ENCODE measurements at regions not wholly inside any gene's neighbourhood (a gene's known extent, or its start where the extent isn't known, plus 50 kb on each side); places are given as distances from the start of the nearest gene placed in this dataset.

- no peaks in the 10 kb centered on the region for H3K9me3 ChIP-seq
- intact Hi-C loops (cut with DNase I; ENCODE audit: low total_unique reads): no loop called here
- H3K4me1 ChIP-seq: no peaks in the 10 kb centered on the region
- no peak overlapping the region for H3K4me3 ChIP-seq
- no peak for DNase-seq
- peaks cover 0 to 57% (median 0%) of the 10 kb centered on the region in 7 donors for H3K27me3 ChIP-seq (replicated peaks in 1 of 7)
- no peak overlapping the region for H3K27ac ChIP-seq
- no peaks in the 10 kb centered on the region for H3K36me3 ChIP-seq
- WGBS, 5 donors: 7 to 25% (median 22%) methylated on average over 1 of the region's 1 CpG
- TF ChIP-seq CTCF (IDR thresholded peaks at IDR 0.05 in 8 of 11, conservative IDR thresholded peaks at IDR 0.05 in 3 of 11): no peak
Observed at GRCh38 chr1:17958704-17959103, 148.9 kb upstream of the IGSF21 start.

DNA sequence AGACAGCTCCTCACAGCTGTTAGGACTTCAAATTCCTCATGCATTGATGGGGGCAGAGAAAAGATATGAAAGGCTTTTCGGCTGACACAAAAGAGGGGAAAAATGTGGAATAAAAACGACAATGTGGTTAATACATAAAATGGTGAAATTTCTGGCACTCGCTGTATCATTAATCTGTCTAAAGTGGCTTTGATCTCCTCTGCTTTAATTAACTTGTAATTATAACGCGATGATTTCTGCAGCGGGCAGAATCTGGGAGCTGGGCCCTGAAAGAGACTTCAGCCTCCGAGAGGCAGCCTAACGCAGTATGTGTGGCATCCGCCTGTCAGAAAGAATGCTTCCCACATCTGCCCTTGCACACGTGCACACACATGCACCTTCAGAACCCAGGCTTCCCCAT lies 144.1 kb upstream of the IGSF21 start:
- H3K36me3 ChIP-seq: no peaks in the 10 kb centered on the region
- TF ChIP-seq CTCF (IDR thresholded peaks at IDR 0.05 in 8 of 11, conservative IDR thresholded peaks at IDR 0.05 in 3 of 11) (no peak), POLR2AphosphoS5 (IDR thresholded peaks at IDR 0.05) (no peak), POLR2A (IDR thresholded peaks at IDR 0.05) (no peak)
- no peaks in the 10 kb centered on the region for H3K4me1 ChIP-seq
- DNase-seq: no peak
- H3K4me3 ChIP-seq: no peak overlapping the region
- peaks cover 0 to 34% (median 0%) of the 10 kb centered on the region in 7 donors for H3K27me3 ChIP-seq (replicated peaks in 1 of 7)
- H3K27ac ChIP-seq: no peak overlapping the region
- intact Hi-C loops (cut with DNase I; ENCODE audit: low total_unique reads): no loop called here
- WGBS, 5 donors: 72 to 85% (median 82%) methylated on average over 10 of the region's 10 CpGs
- H3K9me3 ChIP-seq: no peaks in the 10 kb centered on the region

- intact Hi-C loops (cut with DNase I; ENCODE audit: low total_unique reads): no loop called here
- Histone ChIP-seq H3K4me3 (no peak overlapping the region), H3K27ac (no peak overlapping the region), H3K36me3 (no peaks in the 10 kb centered on the region), H3K4me1 (no peaks in the 10 kb centered on the region), H3K9me3 (no peaks in the 10 kb centered on the region), H3K27me3 (replicated peaks in 1 of 7) (peaks cover 0 to 35% (median 0%) of the 10 kb centered on the region in 7 donors)
- 80 to 93% (median 83%) methylated on average over 5 of the region's 5 CpGs for WGBS, 5 donors
- no peak for DNase-seq
- no peak for TF ChIP-seq CTCF (IDR thresholded peaks at IDR 0.05 in 8 of 11, conservative IDR thresholded peaks at IDR 0.05 in 3 of 11)
- no peak for TF ChIP-seq POLR2AphosphoS5 (IDR thresholded peaks at IDR 0.05)
- TF ChIP-seq POLR2A (IDR thresholded peaks at IDR 0.05): no peak
Observed at GRCh38 chr1:17965515-17966100, 142.0 kb upstream of the IGSF21 start.

DNA sequence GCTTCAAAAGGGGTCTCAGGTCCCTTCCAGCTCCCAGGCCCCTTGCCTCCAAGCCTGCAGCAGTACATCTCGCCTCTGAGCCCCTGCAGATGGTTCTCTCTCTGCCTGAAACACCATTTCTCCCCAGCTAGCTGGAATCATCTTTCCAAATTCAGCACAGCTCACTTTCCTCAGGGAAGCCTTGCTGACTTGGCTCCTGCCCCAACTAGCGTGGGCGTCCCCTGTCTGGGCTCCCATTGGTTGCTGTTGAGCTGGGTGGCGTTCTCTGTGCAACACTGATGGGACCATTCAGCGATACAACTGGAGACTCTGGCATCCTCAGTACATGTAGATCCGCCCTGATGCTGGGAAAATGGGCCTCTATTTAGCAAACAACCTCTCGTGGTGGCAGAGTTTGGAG lies 141.3 kb upstream of the IGSF21 start:
- intact Hi-C loops (cut with DNase I; ENCODE audit: low total_unique reads): no loop called here
- Histone ChIP-seq H3K36me3 (no peaks in the 10 kb centered on the region), H3K4me3 (no peak overlapping the region), H3K4me1 (no peaks in the 10 kb centered on the region), H3K27ac (no peak overlapping the region), H3K9me3 (no peaks in the 10 kb centered on the region), H3K27me3 (replicated peaks in 1 of 7) (peaks cover 0 to 36% (median 0%) of the 10 kb centered on the region in 7 donors)
- WGBS, 5 donors: 53 to 82% (median 58%) methylated on average over 4 to 7 of the region's 7 CpGs
- TF ChIP-seq POLR2A (IDR thresholded peaks at IDR 0.05) (no peak), POLR2AphosphoS5 (IDR thresholded peaks at IDR 0.05) (no peak), CTCF (IDR thresholded peaks at IDR 0.05 in 8 of 11, conservative IDR thresholded peaks at IDR 0.05 in 3 of 11) (no peak)
- DNase-seq: no peak

All from spleen (tissue), 11 donors.